ENCODE measurements at regions not wholly inside any gene's neighbourhood (a gene's known extent, or its start where the extent isn't known, plus 50 kb on each side); places are given as distances from the start of the nearest gene placed in this dataset.

GRCh38 chr2:150586858-150587257 is 99.4 kb upstream of the RND3 start:
- no peak for DNase-seq (ENCODE audit: low read depth)

DNA sequence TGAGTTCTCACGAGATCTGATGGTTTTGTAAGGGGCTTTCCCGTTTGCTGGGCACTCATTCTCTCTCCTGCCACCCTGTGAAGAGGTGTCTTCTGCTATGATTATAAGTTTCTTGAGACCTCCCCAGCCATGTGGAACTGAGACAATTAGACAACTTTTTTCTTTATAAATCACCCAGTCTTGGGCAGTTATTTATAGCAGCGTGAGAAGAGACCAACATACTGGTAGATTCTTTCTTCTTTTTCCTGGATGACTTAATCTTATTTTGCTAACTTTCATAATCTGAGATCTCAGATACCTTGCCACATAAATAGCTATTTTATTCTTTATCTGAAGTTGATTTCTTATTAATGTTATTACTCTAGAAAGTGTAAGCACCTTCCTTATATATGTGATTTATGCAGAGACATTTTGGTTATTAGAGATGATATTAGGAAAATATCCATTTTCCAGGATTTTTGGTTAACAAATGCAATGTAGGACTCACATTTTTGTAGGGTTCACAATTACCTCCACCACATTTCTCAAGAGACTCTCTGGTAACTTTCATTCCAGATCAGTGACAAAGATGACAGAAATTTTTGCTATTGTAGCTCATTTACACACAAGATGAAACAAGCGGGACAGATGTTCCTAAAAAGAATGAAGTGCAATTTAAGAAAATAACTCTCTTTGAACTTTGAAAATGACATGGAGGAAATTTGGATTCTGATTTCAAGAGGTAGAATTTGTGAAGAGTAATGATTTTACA is 97.9 kb upstream of the RND3 start:
- DNase-seq (ENCODE audit: low read depth) = no peak

- DNase-seq (ENCODE audit: low read depth) = no peak
Observed at GRCh38 chr2:150584081-150584480, 96.6 kb upstream of the RND3 start.

DNA sequence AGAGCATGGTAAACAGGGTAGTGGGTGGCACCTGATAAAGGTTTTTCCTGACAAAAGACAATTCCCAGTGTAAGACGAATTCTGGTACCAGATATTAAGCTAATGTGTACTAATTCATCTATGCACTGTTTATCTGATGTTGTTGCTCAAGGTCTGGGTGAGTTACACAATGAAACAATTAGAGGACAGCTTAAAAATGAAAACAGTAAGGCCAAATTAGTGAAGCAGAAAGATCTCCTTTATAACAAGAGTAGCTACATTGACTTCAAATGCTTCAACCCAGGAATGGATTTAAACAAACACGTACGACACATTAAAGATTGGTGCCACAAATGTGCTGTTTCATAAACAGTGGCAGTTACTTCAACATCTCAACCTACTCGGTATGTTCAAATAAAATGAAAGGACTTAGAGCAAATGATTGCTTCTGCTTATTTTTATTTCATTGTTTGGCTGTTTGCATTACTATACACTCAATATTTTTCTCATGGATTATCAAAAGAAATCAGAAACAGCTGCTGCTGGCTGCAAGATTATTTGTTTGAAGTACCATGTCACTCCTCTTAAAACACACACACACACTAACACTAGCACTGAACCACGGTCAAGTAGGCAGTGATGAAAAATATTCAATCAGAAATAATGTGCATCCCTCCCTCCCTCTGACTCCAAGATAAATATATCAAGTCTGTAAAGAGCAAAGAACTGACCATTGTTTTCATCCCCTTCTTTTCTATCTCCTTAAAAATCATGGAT is 94.4 kb upstream of the RND3 start:
- no peak for DNase-seq (ENCODE audit: low read depth)

DNA sequence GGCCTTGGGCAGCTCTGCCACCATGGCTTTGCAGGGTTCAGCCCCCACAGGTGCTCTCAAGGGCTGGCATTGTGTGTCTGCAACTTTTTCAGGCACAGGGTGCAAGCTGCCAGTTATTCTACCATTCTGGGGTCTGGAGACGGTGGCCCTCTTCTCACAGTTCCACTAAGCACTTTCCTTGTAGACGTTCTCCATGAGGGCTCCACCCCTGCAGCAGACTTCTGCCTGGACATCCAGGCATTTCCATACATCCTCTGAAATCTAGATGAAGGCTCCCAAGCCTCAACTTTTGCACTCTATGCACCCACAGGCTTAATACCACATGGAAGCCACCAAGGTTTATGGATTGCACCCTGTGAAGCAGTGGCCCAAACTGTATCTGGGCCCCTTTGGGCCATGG is 91.0 kb upstream of the RND3 start:
- DNase-seq (ENCODE audit: low read depth) = no peak

DNA sequence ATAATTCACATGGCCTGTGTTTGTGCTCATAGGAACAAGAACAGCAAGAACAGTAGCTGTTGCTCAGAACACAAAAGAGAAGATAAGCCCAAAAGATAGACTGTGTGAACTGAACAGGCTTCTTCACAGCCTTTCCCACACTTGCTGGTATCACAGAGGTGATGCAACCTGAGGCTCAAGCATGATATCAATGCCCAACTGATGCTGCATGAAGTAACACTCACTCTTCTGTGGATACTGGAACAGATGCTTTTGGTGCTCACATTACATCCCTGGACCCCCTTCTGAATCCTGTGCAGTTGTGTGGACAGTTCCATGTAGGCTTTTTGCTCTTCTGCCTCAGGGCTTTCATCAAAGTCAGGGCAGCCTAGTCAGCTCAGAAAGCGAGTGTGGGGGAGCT is 88.4 kb upstream of the RND3 start:
- no peak for DNase-seq (ENCODE audit: low read depth)

GRCh38 chr2:150572961-150573395 is 85.5 kb upstream of the RND3 start:
- no peak for DNase-seq (ENCODE audit: low read depth)

DNA sequence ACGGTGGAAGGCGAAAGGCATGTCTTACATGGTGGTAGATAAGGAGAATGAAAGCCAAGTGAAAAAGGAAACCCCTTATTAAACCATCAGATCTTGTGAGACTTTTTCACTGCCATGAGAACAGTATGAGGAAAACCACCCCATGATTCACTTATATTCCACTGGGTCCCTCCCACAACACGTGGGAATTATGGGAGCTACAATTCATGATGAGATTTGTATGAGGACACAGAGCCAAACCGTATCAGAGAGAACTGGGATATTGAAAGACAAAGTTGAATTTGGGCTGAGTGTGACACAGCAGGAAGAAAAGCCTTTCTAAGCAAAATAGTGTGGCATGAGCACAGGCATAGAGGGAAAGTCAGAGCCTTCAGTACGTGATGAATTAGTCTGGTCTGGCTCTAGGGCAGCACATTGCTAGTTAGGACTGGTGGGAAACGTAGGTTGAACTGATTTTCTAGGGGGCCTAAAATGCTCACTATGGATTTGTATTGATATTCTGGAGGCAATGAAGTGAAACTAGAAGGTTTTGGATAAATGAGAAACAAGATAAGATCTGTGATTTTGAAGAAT is 84.8 kb upstream of the RND3 start:
- no peak for DNase-seq (ENCODE audit: low read depth)

DNA sequence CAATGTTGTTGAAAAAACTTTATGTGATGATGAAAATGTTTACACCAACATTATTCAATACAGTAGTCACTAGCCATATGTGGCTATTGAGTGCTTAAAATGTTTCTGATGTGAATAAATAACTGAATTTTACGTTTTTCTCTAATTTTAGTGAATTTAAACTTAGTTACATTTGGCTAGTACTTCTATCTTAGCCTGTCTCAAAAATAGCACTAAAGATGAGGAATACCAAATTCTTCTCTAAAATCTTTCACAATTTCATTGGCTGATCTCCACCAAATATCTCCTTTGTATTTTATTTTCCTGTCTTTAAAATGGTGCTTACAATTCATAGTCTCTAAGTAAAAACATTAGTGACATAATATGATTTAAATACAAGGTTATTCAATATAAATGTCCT is 83.7 kb upstream of the RND3 start:
- DNase-seq (ENCODE audit: low read depth) = no peak

GRCh38 chr2:150570712-150571111 is 83.2 kb upstream of the RND3 start:
- DNase-seq (ENCODE audit: low read depth) = peak; percentile 47

DNA sequence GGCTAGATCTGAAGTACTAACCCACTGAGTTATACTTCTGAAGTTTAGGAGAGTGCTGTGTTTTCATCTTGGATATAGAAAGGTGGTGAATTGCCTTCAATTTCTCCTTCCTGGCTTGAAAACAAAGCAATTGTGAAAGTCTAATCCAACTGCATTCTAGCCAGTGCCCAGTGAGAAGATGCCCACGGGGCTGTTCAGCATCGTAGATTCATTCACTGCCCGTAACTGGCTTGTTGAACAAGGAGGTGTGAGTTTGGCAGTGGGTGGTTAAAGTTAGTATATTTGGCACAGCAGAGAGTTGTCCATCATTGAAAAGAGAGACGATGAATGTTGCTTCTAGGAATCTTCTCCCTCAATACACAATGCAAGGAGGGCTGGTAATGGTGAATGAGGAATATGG is 82.3 kb upstream of the RND3 start:
- no peak for DNase-seq (ENCODE audit: low read depth)

- no peak for DNase-seq (ENCODE audit: low read depth)
Observed at GRCh38 chr2:150567771-150568301, 80.4 kb upstream of the RND3 start.

DNA sequence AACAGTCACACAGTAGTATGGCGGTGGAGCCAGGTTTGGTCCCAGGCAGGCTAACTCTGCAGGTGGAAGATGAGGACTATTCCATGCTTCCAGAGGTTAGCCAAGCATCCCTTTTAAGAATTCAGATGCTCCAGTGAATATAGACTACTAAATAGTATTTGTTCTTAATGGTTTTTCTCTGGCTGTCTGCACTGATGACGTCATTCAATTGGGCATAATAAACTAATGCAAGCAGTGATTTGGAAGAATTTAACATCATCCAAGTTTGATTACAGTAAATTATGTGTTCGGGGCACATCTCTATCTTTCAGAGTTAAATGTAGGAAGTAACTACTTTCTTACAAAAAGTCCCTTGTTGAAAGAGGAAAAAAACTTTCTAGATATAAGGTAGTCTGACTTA is 78.8 kb upstream of the RND3 start:
- no peak for DNase-seq (ENCODE audit: low read depth)

GRCh38 chr2:150561076-150561475 is 73.6 kb upstream of the RND3 start:
- no peak for DNase-seq (ENCODE audit: low read depth)

GRCh38 chr2:150557020-150557600 is 69.6 kb upstream of the RND3 start:
- DNase-seq (ENCODE audit: low read depth) = no peak

DNA sequence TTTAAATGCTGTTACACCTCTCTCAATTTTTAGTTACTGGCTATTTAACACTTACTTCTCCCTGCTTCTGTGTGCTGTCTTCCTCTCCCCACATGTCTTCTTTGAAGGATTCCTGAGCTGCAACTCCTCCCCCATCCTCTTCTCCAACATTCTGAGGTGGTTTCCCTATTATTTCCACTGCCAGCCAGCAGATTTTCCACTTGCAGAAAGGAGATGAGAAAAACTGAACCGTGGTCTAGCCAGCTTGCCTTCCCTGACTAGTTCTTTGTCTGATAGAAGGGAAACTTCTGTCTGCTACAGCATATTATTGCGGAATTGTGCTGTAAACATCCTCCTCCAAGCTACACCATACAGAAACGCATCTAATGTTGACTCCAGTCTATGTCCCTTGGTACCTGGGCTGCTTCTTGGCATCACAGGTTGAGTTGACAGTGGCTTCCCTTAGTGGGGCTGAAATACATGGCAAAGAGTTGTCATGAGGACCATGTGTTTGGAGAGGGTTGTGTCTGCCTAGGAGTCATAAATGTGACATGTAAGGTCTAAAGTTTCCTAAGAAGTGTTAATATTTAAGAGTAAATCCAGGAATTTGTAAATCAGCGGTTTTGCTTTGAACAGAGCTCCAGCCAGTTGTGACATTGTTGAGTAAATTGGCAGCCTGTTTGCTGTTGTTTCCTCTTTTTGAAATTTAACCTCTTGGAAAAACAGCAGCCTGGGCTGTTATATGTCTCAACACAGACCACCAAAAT is 68.3 kb upstream of the RND3 start:
- no peak for DNase-seq (ENCODE audit: low read depth)

- no peak for DNase-seq (ENCODE audit: low read depth)
Observed at GRCh38 chr2:150554046-150554445, 66.6 kb upstream of the RND3 start.

DNA sequence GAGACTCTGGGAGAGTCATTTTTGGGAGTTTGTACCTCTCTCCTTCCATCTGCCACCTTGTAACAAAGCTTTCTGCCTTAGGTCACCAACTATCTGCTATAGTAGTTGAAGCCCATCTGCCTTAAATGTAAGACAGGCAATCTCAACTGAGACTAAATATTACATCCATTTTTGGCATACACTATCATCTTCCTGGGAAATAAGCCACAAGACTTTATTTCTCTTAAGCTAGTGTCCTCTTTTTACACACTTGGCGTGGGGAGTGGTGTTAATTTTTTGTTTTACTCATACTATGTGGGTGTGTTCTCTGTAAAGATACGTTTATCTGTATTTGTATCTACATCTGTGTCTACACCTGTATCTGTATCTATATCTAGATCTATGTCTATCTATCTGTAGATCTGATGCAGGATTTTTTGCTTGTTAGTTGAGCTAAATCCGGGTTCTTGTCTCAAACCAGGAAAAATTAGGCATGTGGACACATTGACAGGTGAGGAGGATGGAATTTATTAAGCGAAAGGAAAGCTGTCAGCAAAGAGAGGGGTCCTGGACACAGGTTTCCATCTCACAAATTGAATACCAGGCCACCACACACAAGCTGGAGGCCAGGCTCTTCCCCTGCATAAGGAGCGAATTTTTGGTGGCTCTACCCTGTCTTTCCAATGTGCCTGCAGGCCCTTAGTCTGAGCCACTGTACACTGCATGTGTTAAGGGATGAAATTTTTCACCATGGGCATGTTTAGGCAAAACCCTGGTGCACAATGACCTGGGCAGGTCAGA is 64.8 kb upstream of the RND3 start:
- no peak for DNase-seq (ENCODE audit: low read depth)

DNA sequence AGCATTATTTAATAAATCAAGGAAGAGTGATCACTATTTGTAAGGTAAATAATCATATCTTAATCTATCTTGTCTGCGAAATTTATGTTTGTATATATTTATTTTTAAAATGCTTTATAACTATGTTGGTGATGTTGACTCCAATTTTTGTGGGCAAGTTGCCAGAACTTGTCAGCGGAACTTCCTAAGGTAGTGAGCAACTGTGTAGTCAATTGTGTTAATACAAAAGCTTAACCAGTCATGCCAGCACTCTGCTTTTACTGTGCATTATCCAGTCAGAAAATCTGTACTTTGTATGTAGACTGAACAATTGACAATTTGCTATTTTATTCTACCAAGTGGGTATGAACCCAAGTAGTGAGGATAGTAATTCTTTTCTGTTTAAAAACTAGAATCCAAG is 61.9 kb upstream of the RND3 start:
- no peak for DNase-seq (ENCODE audit: low read depth)

DNA sequence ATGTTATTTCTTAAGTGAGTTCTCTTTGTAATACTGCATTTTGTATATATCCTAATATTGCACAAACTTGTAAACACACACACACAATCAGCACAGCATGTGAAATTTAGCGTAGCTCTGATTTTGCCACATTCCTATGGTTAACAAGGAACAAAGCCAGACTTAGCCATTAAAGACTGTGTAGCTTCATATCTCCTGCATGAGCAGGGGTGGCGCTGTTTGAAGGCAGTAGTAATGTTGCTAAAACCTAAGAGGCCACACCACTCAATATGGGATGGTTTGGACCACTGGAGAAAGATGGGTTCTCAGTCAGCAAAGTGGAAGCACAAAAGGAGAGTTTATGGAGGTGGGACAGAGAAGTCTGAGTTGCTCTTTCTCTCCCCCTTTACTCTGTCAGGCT is 61.1 kb upstream of the RND3 start:
- no peak for DNase-seq (ENCODE audit: low read depth)

GRCh38 chr2:150545916-150546315 is 58.4 kb upstream of the RND3 start:
- no peak for DNase-seq (ENCODE audit: low read depth)

Measured in forelimb muscle (tissue), 1 donor.